ENCODE measurements at regions not wholly inside any gene's neighbourhood (a gene's known extent, or its start where the extent isn't known, plus 50 kb on each side); places are given as distances from the start of the nearest gene placed in this dataset.
"Not testable (repeated sequence)": the region's sequence is repeated elsewhere in the genome, so short reads cannot be mapped to it uniquely, and the experiment has no call there.

- not testable (repeated sequence) for DNase-seq
Observed at GRCh38 chr1:146487555-146487954, 258.7 kb upstream of the NOTCH2NLA start.

GRCh38 chr1:146487155-146487554 lies 258.3 kb upstream of the NOTCH2NLA start:
- not testable (repeated sequence) for DNase-seq

- peak; percentile 60 for DNase-seq
Observed at GRCh38 chr1:146486300-146487014, 257.6 kb upstream of the NOTCH2NLA start.

GRCh38 chr1:146484195-146484594 lies 255.4 kb upstream of the NOTCH2NLA start:
- DNase-seq, result not testable (repeated sequence)

GRCh38 chr1:146479188-146479587 lies 250.4 kb upstream of the NOTCH2NLA start:
- DNase-seq, result not testable (repeated sequence)

- DNase-seq, result peak; percentile 27
Observed at GRCh38 chr1:146478125-146478720, 249.4 kb upstream of the NOTCH2NLA start.

GRCh38 chr1:146475086-146475485 lies 246.3 kb upstream of the NOTCH2NLA start:
- not testable (repeated sequence) for DNase-seq

GRCh38 chr1:146474216-146474615 lies 245.4 kb upstream of the NOTCH2NLA start:
- not testable (repeated sequence) for DNase-seq

GRCh38 chr1:146472192-146472861 lies 243.5 kb upstream of the NOTCH2NLA start:
- DNase-seq, result peak; percentile 74

GRCh38 chr1:146459939-146460338 lies 231.1 kb upstream of the NOTCH2NLA start:
- DNase-seq, result not testable (repeated sequence)

- DNase-seq, result not testable (repeated sequence)
Observed at GRCh38 chr1:146459308-146459707, 230.5 kb upstream of the NOTCH2NLA start.

- not testable (repeated sequence) for DNase-seq
Observed at GRCh38 chr1:146448877-146449246, 220.0 kb upstream of the NOTCH2NLA start.

- DNase-seq, result not testable (repeated sequence)
Observed at GRCh38 chr1:146448212-146448876, 219.5 kb upstream of the NOTCH2NLA start.

- DNase-seq, result not testable (repeated sequence)
Observed at GRCh38 chr1:146443871-146444222, 215.0 kb upstream of the NOTCH2NLA start.

GRCh38 chr1:146443088-146443870 lies 214.5 kb upstream of the NOTCH2NLA start:
- not testable (repeated sequence) for DNase-seq

- DNase-seq, result not testable (repeated sequence)
Observed at GRCh38 chr1:146438543-146438942, 209.7 kb upstream of the NOTCH2NLA start.

- not testable (repeated sequence) for DNase-seq
Observed at GRCh38 chr1:146416642-146417041, 187.8 kb upstream of the NOTCH2NLA start.

GRCh38 chr1:146415017-146415416 lies 186.2 kb upstream of the NOTCH2NLA start:
- DNase-seq, result not testable (repeated sequence)

- DNase-seq, result not testable (repeated sequence)
Observed at GRCh38 chr1:146413911-146414310, 185.1 kb upstream of the NOTCH2NLA start.

GRCh38 chr1:146411923-146412322 lies 183.1 kb upstream of the NOTCH2NLA start:
- DNase-seq, result not testable (repeated sequence)

- not testable (repeated sequence) for DNase-seq
Observed at GRCh38 chr1:146409817-146410441, 181.1 kb upstream of the NOTCH2NLA start.

All from NCI-H146 (cell line).